NCI-H1436 (cell line): ENCODE measurements at regions not wholly inside any gene's neighbourhood (a gene's known extent, or its start where the extent isn't known, plus 50 kb on each side); places are given as distances from the start of the nearest gene placed in this dataset.

Experiments used
- DNase-seq: peaks from one replicate; lab custom pipeline; 2025; lab: John Stamatoyannopoulos, UW

GRCh38 chr4:13930155-13930554, 302.6 kb upstream of the BOD1L1 start:
- DNase-seq, result no peak

DNA sequence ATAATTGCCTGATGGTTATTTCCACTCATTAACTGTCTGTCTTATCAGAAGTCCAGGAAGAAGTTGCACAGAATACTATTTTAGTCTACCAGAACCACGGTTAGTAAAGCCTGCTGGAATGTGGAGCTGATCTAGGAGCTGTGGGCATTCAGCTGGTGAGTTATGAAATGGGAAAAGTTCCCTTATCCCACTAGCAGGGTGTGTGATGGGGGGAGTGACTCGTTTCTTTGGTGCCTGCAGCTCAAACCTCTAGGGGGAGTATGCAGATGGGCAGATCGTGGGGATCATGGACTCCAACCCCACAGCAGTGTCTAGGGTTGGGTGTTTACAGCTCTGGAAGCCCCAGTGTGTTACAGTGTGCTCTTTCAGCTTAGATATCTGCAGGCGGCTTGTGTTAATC, 305.7 kb upstream of the BOD1L1 start:
- DNase-seq, result no peak

- no peak for DNase-seq
These were observed 310.8 kb upstream of the BOD1L1 start for GRCh38 chr4:13938299-13938698.

GRCh38 chr4:13940921-13941320, 313.4 kb upstream of the BOD1L1 start:
- DNase-seq, result no peak

GRCh38 chr4:13942977-13943376, 315.5 kb upstream of the BOD1L1 start:
- no peak for DNase-seq

- DNase-seq, result no peak
These were observed 316.6 kb upstream of the BOD1L1 start for GRCh38 chr4:13944095-13944511.

GRCh38 chr4:13947921-13948320, 320.4 kb upstream of the BOD1L1 start:
- no peak for DNase-seq

DNA sequence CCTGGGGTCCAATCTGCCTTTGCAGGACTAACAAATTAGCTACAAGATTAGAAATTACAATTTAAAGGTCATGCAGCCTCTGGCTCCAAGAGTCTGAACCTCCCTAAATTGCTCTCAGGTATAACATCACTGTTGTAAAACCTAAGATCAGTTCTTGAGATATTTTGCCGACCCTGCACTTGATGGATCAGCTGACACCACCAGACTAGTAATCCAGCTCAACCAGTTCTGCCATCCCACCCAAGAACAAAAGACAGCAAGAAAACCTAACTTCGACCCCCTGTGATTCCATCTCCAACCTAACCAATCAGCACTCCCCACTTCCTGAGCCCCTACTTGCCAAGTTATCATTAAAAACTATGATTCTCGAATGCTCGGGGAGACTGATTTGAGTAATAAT, 323.0 kb upstream of the BOD1L1 start:
- no peak for DNase-seq

- DNase-seq, result no peak
These were observed 325.6 kb upstream of the BOD1L1 start for GRCh38 chr4:13953083-13953482.

DNA sequence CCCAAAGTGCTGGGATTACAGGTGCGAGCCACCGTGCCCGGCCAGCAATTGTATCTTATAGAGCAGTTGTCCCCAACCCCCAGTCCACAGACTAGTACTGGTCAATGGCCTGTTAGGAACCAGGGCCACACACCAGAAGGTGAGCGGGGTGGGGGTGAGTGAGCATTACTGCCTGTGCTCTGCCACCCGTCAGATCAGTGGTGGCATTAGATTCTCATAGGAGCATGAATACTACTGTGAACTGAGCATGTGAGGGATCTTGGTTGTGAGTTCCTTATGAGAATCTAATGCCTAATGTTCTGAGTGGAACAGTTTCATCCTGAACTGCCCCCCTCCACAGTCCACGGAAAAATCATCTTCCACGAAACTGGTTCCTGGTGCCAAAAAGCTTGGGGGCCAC, 328.0 kb upstream of the BOD1L1 start:
- DNase-seq, result no peak

DNA sequence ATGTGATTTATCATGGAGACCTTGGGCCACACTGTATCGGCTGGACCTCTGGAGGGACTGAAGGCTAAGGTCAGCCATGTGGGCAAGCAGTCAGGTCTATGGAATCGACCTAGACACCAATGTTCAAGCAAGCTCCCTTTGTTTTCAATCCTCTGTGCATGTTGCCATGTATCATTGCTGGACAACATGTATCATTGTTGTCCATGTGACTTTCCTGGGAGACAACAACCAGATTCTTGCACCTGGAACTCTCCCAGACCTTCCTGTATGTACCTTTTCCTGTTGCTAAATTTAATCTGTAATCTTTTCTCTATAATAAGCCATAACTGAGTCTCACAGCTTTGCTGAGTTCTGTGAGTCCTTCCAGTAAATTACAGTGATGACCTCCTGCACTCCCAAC, 329.4 kb upstream of the BOD1L1 start:
- DNase-seq, result no peak

DNA sequence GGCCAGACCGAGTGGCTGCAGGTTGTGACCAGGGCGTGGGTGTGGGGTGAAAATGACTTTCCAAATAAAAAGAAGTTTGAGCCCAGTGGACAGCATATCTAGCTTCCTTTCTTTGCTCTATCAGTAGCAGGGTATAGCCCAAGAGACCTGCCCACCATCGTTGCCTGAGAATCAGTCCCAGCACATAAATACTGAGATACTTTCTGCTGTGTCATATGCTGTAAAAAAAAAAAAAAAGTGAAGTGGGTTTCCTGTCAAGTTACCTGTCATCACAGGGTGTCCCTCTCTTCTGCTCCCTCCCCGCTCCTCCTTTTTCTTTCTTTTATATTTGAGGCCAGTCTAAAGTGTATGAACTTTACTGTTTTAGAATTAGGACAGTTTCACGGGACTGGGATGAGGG, 330.3 kb upstream of the BOD1L1 start:
- DNase-seq, result no peak

DNA sequence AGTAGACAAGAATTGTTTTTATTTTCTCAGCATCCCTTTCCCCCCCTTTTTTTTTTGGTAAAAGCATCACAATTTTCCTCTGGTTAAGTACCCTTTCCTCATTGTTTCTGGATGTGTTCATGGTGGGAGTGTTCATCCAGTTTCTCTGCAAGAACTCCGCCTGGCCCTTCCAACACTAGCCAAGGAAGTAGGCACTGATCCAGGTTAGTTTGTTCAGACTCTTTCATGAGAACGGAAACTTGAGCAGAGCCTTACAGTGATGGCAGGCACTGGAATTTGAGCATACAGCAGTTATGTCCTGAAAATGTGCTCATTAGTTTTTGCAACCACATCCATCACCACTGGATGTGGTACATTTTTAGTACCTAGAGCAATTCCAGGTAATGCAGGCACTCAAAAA, 336.1 kb upstream of the BOD1L1 start:
- DNase-seq, result no peak

- DNase-seq, result no peak
These were observed 339.0 kb upstream of the BOD1L1 start for GRCh38 chr4:13966231-13967195.

- no peak for DNase-seq
These were observed 341.2 kb upstream of the BOD1L1 start for GRCh38 chr4:13968723-13969122.

DNA sequence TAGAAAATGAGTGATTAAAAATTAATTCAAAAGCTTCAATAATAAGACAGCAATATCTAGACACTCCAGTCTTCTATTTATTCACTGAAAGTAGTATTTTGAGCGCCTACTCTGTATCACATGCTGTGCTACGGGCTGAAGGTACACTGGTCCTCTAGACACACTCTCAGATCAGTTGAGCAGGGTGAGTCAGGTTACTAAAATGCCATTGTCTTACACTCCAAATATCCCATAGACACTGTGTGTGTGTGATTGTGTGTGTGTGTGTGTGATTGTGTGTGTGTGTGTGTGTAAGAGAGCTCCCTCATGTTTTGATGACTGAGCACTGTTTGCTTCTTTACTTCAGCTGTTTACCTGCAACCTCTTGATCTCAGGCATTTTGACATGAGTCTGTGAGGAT, 342.8 kb upstream of the BOD1L1 start:
- DNase-seq, result no peak

GRCh38 chr4:13977746-13978145, 350.2 kb upstream of the BOD1L1 start:
- DNase-seq, result no peak

- no peak for DNase-seq
These were observed 353.1 kb upstream of the BOD1L1 start for GRCh38 chr4:13980317-13981310.

DNA sequence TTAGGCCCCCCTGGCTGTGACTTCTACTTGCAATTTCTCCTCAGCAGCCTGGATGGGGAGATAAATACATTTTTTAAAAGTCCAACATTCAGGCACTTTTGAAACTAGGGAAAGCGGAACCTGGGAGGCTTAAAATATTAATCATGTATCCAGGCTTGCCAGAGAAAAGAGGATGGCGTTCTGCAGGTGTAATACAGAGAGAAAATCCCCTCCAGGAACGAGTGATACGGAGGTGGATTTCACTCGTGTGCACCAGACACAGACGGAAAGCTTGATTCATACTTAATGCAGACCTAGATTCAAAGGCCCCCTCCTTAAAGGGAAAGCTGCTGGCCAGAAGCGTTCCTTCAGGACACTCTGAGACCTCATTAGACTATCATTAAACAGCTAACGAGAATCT, 354.0 kb upstream of the BOD1L1 start:
- DNase-seq, result no peak

DNA sequence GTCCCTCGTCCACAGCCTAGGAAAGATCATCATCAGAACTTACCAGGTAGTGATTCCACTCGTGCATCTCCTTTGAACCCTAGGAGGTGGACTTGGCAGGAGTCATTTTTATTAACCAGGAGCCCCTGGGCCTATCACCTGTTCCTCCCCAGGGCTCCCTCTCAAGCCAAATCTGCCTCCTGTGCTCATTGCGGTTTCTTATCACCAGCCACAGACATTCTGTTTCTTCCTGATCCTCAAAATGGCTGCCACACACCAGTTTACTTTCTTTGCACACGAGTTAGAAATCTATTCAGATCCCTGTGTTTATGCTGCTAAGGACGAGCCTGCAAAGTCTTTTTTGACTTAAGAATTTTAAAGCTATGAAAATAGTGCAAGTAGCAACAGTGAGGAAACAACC, 354.5 kb upstream of the BOD1L1 start:
- DNase-seq, result no peak

DNA sequence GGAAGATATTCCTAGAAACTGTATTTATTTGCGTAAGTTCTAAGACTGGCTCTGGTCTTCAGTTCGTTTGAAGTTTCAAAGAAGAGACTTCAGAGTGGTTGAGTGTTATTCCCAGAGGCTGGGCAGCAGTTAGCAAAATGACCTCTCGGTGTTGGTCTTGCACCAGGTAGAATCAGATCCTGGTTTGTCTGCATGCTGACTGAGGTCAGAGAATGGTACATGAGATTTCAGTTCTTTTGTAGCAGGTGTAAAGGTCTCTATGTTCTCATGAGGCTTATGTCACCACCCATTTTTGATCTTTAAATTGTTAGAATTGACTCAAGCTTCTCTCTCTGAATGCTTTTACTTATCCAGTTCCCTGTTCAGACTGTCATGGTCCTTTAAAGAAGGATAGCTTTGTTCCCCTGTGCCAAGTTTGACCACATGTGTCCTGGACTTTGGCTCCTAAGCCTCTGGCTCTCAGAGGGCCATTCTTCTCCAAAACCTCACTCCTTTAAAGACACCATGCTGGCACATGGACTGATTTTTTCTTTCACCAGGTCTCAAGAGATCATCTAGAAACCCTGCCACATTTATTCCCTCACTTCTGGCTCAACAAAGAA, 355.8 kb upstream of the BOD1L1 start:
- no peak for DNase-seq
